ENCODE measurements at regions not wholly inside any gene's neighbourhood (a gene's known extent, or its start where the extent isn't known, plus 50 kb on each side); places are given as distances from the start of the nearest gene placed in this dataset.
A peak's percentile ranks its signal among the peaks of the same experiment; 100 is the strongest.

GRCh38 chr13:90091611-90092010 is 1255.9 kb upstream of the MIR17HG start:
- no peaks in the 10 kb centered on the region for H3K27me3 ChIP-seq (replicated peaks in 2 of 5; ENCODE audit: control insufficient read depth in 4 of 5, insufficient read depth in 5 of 5, low read length in 4 of 5)
- WGBS (ENCODE audit: insufficient coverage) = 0% methylated on average over 1 of the region's 4 CpGs
- no peak overlapping the region for H3K4me3 ChIP-seq (ENCODE audit: control insufficient read depth in 1 of 7, extremely low read depth in 1 of 7, insufficient read depth in 4 of 7, low read depth in 2 of 7, low read length in 6 of 7)

GRCh38 chr13:90094357-90094756 is 1253.1 kb upstream of the MIR17HG start:
- H3K27me3 ChIP-seq (replicated peaks in 2 of 5; ENCODE audit: control insufficient read depth in 4 of 5, insufficient read depth in 5 of 5, low read length in 4 of 5) = no peaks in the 10 kb centered on the region
- no peak overlapping the region for H3K4me3 ChIP-seq (ENCODE audit: control insufficient read depth in 1 of 7, extremely low read depth in 1 of 7, insufficient read depth in 4 of 7, low read depth in 2 of 7, low read length in 6 of 7)
- H3K27ac ChIP-seq (ENCODE audit: insufficient read depth in 1 of 2, low read depth in 1 of 2, low read length in 2 of 2, poor library complexity in 1 of 2, severe bottlenecking in 2 of 2) = no peak overlapping the region
- H3K9me3 ChIP-seq (ENCODE audit: control extremely low read depth in 1 of 5, control insufficient read depth in 4 of 5, insufficient read depth in 2 of 5, low read depth in 1 of 5, low read length in 4 of 5) = no peaks in the 10 kb centered on the region
- ChIA-PET POLR2A (no interaction called here), CTCF (no interaction called here)
- WGBS (ENCODE audit: insufficient coverage) = no CpG with 5 or more reads among the region's 2 CpGs
- H3K4me1 ChIP-seq (ENCODE audit: control extremely low read depth in 1 of 4, control insufficient read depth in 4 of 4, insufficient read depth in 4 of 4, low read length in 3 of 4) = no peaks in the 10 kb centered on the region
- no peak for DNase-seq
- H3K36me3 ChIP-seq (ENCODE audit: control insufficient read depth in 4 of 4, insufficient read depth in 4 of 4, low read length in 3 of 4) = no peaks in the 10 kb centered on the region

More at GRCh38 chr13:90091611-90092010, 1255.9 kb upstream of the MIR17HG start:
- Histone ChIP-seq H3K4me1 (ENCODE audit: control extremely low read depth in 1 of 4, control insufficient read depth in 4 of 4, insufficient read depth in 4 of 4, low read length in 3 of 4) (no peaks in the 10 kb centered on the region), H3K36me3 (ENCODE audit: control insufficient read depth in 4 of 4, insufficient read depth in 4 of 4, low read length in 3 of 4) (no peaks in the 10 kb centered on the region), H3K27ac (ENCODE audit: insufficient read depth in 1 of 2, low read depth in 1 of 2, low read length in 2 of 2, poor library complexity in 1 of 2, severe bottlenecking in 2 of 2) (no peak overlapping the region), H3K9me3 (ENCODE audit: control extremely low read depth in 1 of 5, control insufficient read depth in 4 of 5, insufficient read depth in 2 of 5, low read depth in 1 of 5, low read length in 4 of 5) (no peaks in the 10 kb centered on the region)
- ChIA-PET CTCF (no interaction called here), POLR2A (no interaction called here)
- peak in 2 of 3 donors; percentile 8 to 15 for DNase-seq

GRCh38 chr13:90098577-90098976 is 1248.9 kb upstream of the MIR17HG start:
- Histone ChIP-seq H3K27me3 (replicated peaks in 2 of 5; ENCODE audit: control insufficient read depth in 4 of 5, insufficient read depth in 5 of 5, low read length in 4 of 5) (no peaks in the 10 kb centered on the region), H3K9me3 (ENCODE audit: control extremely low read depth in 1 of 5, control insufficient read depth in 4 of 5, insufficient read depth in 2 of 5, low read depth in 1 of 5, low read length in 4 of 5) (peaks cover 0 to 2% (median 0%) of the 10 kb centered on the region in 5 experiments), H3K4me1 (ENCODE audit: control extremely low read depth in 1 of 4, control insufficient read depth in 4 of 4, insufficient read depth in 4 of 4, low read length in 3 of 4) (no peaks in the 10 kb centered on the region), H3K4me3 (ENCODE audit: control insufficient read depth in 1 of 7, extremely low read depth in 1 of 7, insufficient read depth in 4 of 7, low read depth in 2 of 7, low read length in 6 of 7) (no peak overlapping the region), H3K36me3 (ENCODE audit: control insufficient read depth in 4 of 4, insufficient read depth in 4 of 4, low read length in 3 of 4) (no peaks in the 10 kb centered on the region), H3K27ac (ENCODE audit: insufficient read depth in 1 of 2, low read depth in 1 of 2, low read length in 2 of 2, poor library complexity in 1 of 2, severe bottlenecking in 2 of 2) (no peak overlapping the region)
- ChIA-PET POLR2A (no interaction called here), CTCF (interaction anchor here (0.5 kb wide), 1 partner anchor 582 kb away, joined by 3 read pairs; no protein-coding TSS in a partner anchor)
- no peak for DNase-seq
- 100% methylated on average over 1 of the region's 4 CpGs for WGBS (ENCODE audit: insufficient coverage)

GRCh38 chr13:90099847-90100246 is 1247.6 kb upstream of the MIR17HG start:
- peaks cover 0 to 2% (median 0%) of the 10 kb centered on the region in 5 experiments for H3K9me3 ChIP-seq (ENCODE audit: control extremely low read depth in 1 of 5, control insufficient read depth in 4 of 5, insufficient read depth in 2 of 5, low read depth in 1 of 5, low read length in 4 of 5)
- peaks cover 0 to 2% (median 0%) of the 10 kb centered on the region in 4 experiments for H3K4me1 ChIP-seq (ENCODE audit: control extremely low read depth in 1 of 4, control insufficient read depth in 4 of 4, insufficient read depth in 4 of 4, low read length in 3 of 4)
- ChIA-PET CTCF (no interaction called here), POLR2A (no interaction called here)
- no peaks in the 10 kb centered on the region for H3K36me3 ChIP-seq (ENCODE audit: control insufficient read depth in 4 of 4, insufficient read depth in 4 of 4, low read length in 3 of 4)
- H3K4me3 ChIP-seq (ENCODE audit: control insufficient read depth in 1 of 7, extremely low read depth in 1 of 7, insufficient read depth in 4 of 7, low read depth in 2 of 7, low read length in 6 of 7) = no peak overlapping the region
- no peaks in the 10 kb centered on the region for H3K27me3 ChIP-seq (replicated peaks in 2 of 5; ENCODE audit: control insufficient read depth in 4 of 5, insufficient read depth in 5 of 5, low read length in 4 of 5)
- no peak overlapping the region for H3K27ac ChIP-seq (ENCODE audit: insufficient read depth in 1 of 2, low read depth in 1 of 2, low read length in 2 of 2, poor library complexity in 1 of 2, severe bottlenecking in 2 of 2)
- no peak for DNase-seq
- WGBS (ENCODE audit: insufficient coverage) = no CpG with 5 or more reads among the region's 4 CpGs

GRCh38 chr13:90103099-90103784 is 1244.2 kb upstream of the MIR17HG start:
- peaks cover 0 to 2% (median 0%) of the 10 kb centered on the region in 5 experiments for H3K9me3 ChIP-seq (ENCODE audit: control extremely low read depth in 1 of 5, control insufficient read depth in 4 of 5, insufficient read depth in 2 of 5, low read depth in 1 of 5, low read length in 4 of 5)
- CTCF ChIA-PET = no interaction called here
- no peak overlapping the region for H3K27ac ChIP-seq (ENCODE audit: insufficient read depth in 1 of 2, low read depth in 1 of 2, low read length in 2 of 2, poor library complexity in 1 of 2, severe bottlenecking in 2 of 2)
- H3K4me3 ChIP-seq (ENCODE audit: control insufficient read depth in 1 of 7, extremely low read depth in 1 of 7, insufficient read depth in 4 of 7, low read depth in 2 of 7, low read length in 6 of 7) = no peak overlapping the region
- H3K4me1 ChIP-seq (ENCODE audit: control extremely low read depth in 1 of 4, control insufficient read depth in 4 of 4, insufficient read depth in 4 of 4, low read length in 3 of 4) = peaks cover 0 to 13% (median 2%) of the 10 kb centered on the region in 4 experiments
- 100% methylated on average over 2 of the region's 4 CpGs for WGBS (ENCODE audit: insufficient coverage)
- no peaks in the 10 kb centered on the region for H3K27me3 ChIP-seq (replicated peaks in 2 of 5; ENCODE audit: control insufficient read depth in 4 of 5, insufficient read depth in 5 of 5, low read length in 4 of 5)
- H3K36me3 ChIP-seq (ENCODE audit: control insufficient read depth in 4 of 4, insufficient read depth in 4 of 4, low read length in 3 of 4) = no peaks in the 10 kb centered on the region
- POLR2A ChIA-PET = no interaction called here
- DNase-seq = no peak

- no peak for DNase-seq
- ChIA-PET CTCF (no interaction called here), POLR2A (no interaction called here)
- Histone ChIP-seq H3K4me3 (ENCODE audit: control insufficient read depth in 1 of 7, extremely low read depth in 1 of 7, insufficient read depth in 4 of 7, low read depth in 2 of 7, low read length in 6 of 7) (no peak overlapping the region), H3K27ac (ENCODE audit: insufficient read depth in 1 of 2, low read depth in 1 of 2, low read length in 2 of 2, poor library complexity in 1 of 2, severe bottlenecking in 2 of 2) (no peak overlapping the region), H3K36me3 (ENCODE audit: control insufficient read depth in 4 of 4, insufficient read depth in 4 of 4, low read length in 3 of 4) (no peaks in the 10 kb centered on the region), H3K27me3 (replicated peaks in 2 of 5; ENCODE audit: control insufficient read depth in 4 of 5, insufficient read depth in 5 of 5, low read length in 4 of 5) (no peaks in the 10 kb centered on the region), H3K9me3 (ENCODE audit: control extremely low read depth in 1 of 5, control insufficient read depth in 4 of 5, insufficient read depth in 2 of 5, low read depth in 1 of 5, low read length in 4 of 5) (peaks cover 0 to 2% (median 0%) of the 10 kb centered on the region in 5 experiments), H3K4me1 (ENCODE audit: control extremely low read depth in 1 of 4, control insufficient read depth in 4 of 4, insufficient read depth in 4 of 4, low read length in 3 of 4) (peaks cover 0 to 13% (median 2%) of the 10 kb centered on the region in 4 experiments)
- WGBS (ENCODE audit: insufficient coverage) = 100% methylated on average over 1 of the region's 2 CpGs
Measured at GRCh38 chr13:90104764-90105163, 1242.7 kb upstream of the MIR17HG start.

GRCh38 chr13:90105276-90105675 is 1242.2 kb upstream of the MIR17HG start:
- H3K36me3 ChIP-seq (ENCODE audit: control insufficient read depth in 4 of 4, insufficient read depth in 4 of 4, low read length in 3 of 4) = no peaks in the 10 kb centered on the region
- H3K27ac ChIP-seq (ENCODE audit: insufficient read depth in 1 of 2, low read depth in 1 of 2, low read length in 2 of 2, poor library complexity in 1 of 2, severe bottlenecking in 2 of 2) = no peak overlapping the region
- H3K4me1 ChIP-seq (ENCODE audit: control extremely low read depth in 1 of 4, control insufficient read depth in 4 of 4, insufficient read depth in 4 of 4, low read length in 3 of 4) = peaks cover 0 to 13% (median 2%) of the 10 kb centered on the region in 4 experiments
- peak; percentile 1 to 24 (median 13) for DNase-seq
- ChIA-PET POLR2A (no interaction called here), CTCF (no interaction called here)
- H3K4me3 ChIP-seq (ENCODE audit: control insufficient read depth in 1 of 7, extremely low read depth in 1 of 7, insufficient read depth in 4 of 7, low read depth in 2 of 7, low read length in 6 of 7) = no peak overlapping the region
- H3K27me3 ChIP-seq (replicated peaks in 2 of 5; ENCODE audit: control insufficient read depth in 4 of 5, insufficient read depth in 5 of 5, low read length in 4 of 5) = no peaks in the 10 kb centered on the region
- peaks cover 0 to 2% (median 0%) of the 10 kb centered on the region in 5 experiments for H3K9me3 ChIP-seq (ENCODE audit: control extremely low read depth in 1 of 5, control insufficient read depth in 4 of 5, insufficient read depth in 2 of 5, low read depth in 1 of 5, low read length in 4 of 5)
